GM18873 (cell line): ENCODE measurements at regions not wholly inside any gene's neighbourhood (a gene's known extent, or its start where the extent isn't known, plus 50 kb on each side); places are given as distances from the start of the nearest gene placed in this dataset.
"Not testable (repeated sequence)": the region's sequence is repeated elsewhere in the genome, so short reads cannot be mapped to it uniquely, and the experiment has no call there.

ENCODE experiments used
- ATAC-seq: cut with Tn5 transposase; IDR thresholded peaks from one replicate; pipeline ENCODE4 v1.9.1; 2021; ENCODE audit warnings: mild to moderate bottlenecking, moderate library complexity, moderate number of reproducible peaks; ENCODE audit not compliant: unreplicated experiment, low FRiP score

GRCh38 chr15:62907275-62907674 lies 135.3 kb upstream of the TPM1 start:
- no peak for ATAC-seq

- ATAC-seq = not testable (repeated sequence)
Measured at GRCh38 chr15:62908341-62908740, 134.2 kb upstream of the TPM1 start.

- no peak for ATAC-seq
Measured at GRCh38 chr15:62909257-62909656, 133.3 kb upstream of the TPM1 start.

GRCh38 chr15:62912282-62912681 lies 130.3 kb upstream of the TPM1 start:
- no peak for ATAC-seq

GRCh38 chr15:62912808-62913207 lies 129.7 kb upstream of the TPM1 start:
- no peak for ATAC-seq

- no peak for ATAC-seq
Measured at GRCh38 chr15:62913246-62913645, 129.3 kb upstream of the TPM1 start.

GRCh38 chr15:62914461-62915079 lies 128.0 kb upstream of the TPM1 start:
- ATAC-seq = no peak

- ATAC-seq = no peak
Measured at GRCh38 chr15:62920682-62921502, 121.7 kb upstream of the TPM1 start.

GRCh38 chr15:62922514-62922913 lies 120.0 kb upstream of the TPM1 start:
- ATAC-seq = no peak

GRCh38 chr15:62925875-62926274 lies 116.7 kb upstream of the TPM1 start:
- no peak for ATAC-seq

GRCh38 chr15:62927196-62927595 lies 115.4 kb upstream of the TPM1 start:
- no peak for ATAC-seq

- no peak for ATAC-seq
Measured at GRCh38 chr15:62927836-62928235, 114.7 kb upstream of the TPM1 start.

GRCh38 chr15:62928242-62928999 lies 114.1 kb upstream of the TPM1 start:
- ATAC-seq = no peak

- no peak for ATAC-seq
Measured at GRCh38 chr15:62929000-62929357, 113.6 kb upstream of the TPM1 start.

- no peak for ATAC-seq
Measured at GRCh38 chr15:62931650-62932049, 110.9 kb upstream of the TPM1 start.

- no peak for ATAC-seq
Measured at GRCh38 chr15:62932436-62932835, 110.1 kb upstream of the TPM1 start.

- ATAC-seq = no peak
Measured at GRCh38 chr15:62933386-62933785, 109.2 kb upstream of the TPM1 start.

- no peak for ATAC-seq
Measured at GRCh38 chr15:62934236-62934971, 108.1 kb upstream of the TPM1 start.

GRCh38 chr15:62935300-62936081 lies 107.1 kb upstream of the TPM1 start:
- no peak for ATAC-seq

GRCh38 chr15:62938825-62939224 lies 103.7 kb upstream of the TPM1 start:
- no peak for ATAC-seq
